Gastrocnemius medialis (tissue), 4 donors: ENCODE measurements at regions not wholly inside any gene's neighbourhood (a gene's known extent, or its start where the extent isn't known, plus 50 kb on each side); places are given as distances from the start of the nearest gene placed in this dataset.

Source experiments
- CTCF ChIP-seq, 5 experiments: fragments of 450-650 bp in 3 of 5; fragments of 200-600 bp in 2 of 5; sonication (generic) in 2 of 5; IDR thresholded peaks in 4 of 5; conservative IDR thresholded peaks in 1 of 5; 1 replicate in 4 of 5; 2 replicates in 1 of 5; pipeline ENCODE4 v1.5.1; 2016 to 2019; ENCODE audit warnings: antibody characterized with exemption in 5 of 5, mild to moderate bottlenecking in 3 of 5, moderate library complexity in 3 of 5
- POLR2A ChIP-seq, 2 donors: fragments of 450-650 bp; IDR thresholded peaks; one replicate each; pipeline ENCODE4 v1.6.1; 2017; ENCODE audit warnings: antibody characterized with exemption in 2 of 2, mild to moderate bottlenecking in 2 of 2, moderate library complexity in 2 of 2

DNA sequence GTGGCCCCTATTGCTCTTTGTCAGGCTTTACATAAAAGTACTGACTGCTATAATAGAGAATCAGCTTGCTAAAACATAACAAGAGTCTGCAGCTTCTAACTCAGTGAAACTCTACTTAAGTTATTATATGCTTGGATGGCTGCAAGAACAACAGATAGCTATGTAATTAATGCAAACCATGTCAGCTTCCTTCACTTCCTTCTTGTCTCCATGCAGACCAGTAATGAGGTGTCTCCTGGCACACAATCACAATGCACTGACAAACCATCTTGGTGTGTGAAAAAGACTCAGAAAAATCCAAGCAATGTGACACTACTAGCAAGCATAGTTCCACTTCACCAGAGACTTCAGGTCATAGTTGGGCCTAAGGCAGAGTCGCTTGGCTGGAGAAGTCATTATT is 2068.9 kb upstream of the PIK3C3 start:
- no peak for TF ChIP-seq CTCF (IDR thresholded peaks at IDR 0.05 in 4 of 5, conservative IDR thresholded peaks at IDR 0.05 in 1 of 5)
- no peak for TF ChIP-seq POLR2A (IDR thresholded peaks at IDR 0.05)
